Neural crest cell (in vitro differentiated cells): ENCODE measurements at regions not wholly inside any gene's neighbourhood (a gene's known extent, or its start where the extent isn't known, plus 50 kb on each side); places are given as distances from the start of the nearest gene placed in this dataset.
"Not testable (repeated sequence)": the region's sequence is repeated elsewhere in the genome, so short reads cannot be mapped to it uniquely, and the experiment has no call there.

Source experiments
- DNase-seq: peaks from one replicate; pipeline ENCODE4 v3.0.0; 2021; ENCODE audit warnings: low read depth, mixed read lengths, low spot score
- H3K27ac Mint-ChIP-seq: one replicate; pipeline ENCODE4 v1.8.0; 2021; ENCODE audit warnings: mild to moderate bottlenecking, mixed read lengths; ENCODE audit not compliant: unreplicated experiment
- H3K27me3 Mint-ChIP-seq: 2 replicates; pipeline ENCODE4 v1.8.0; 2021; ENCODE audit warnings: low read depth, mild to moderate bottlenecking, mixed read lengths
- H3K36me3 Mint-ChIP-seq: 2 replicates; pipeline ENCODE4 v1.8.0; 2021; ENCODE audit warnings: low read depth, mild to moderate bottlenecking, mixed read lengths
- H3K4me1 Mint-ChIP-seq: 2 replicates; pipeline ENCODE4 v1.8.0; 2021; ENCODE audit warnings: mixed read lengths
- H3K4me3 Mint-ChIP-seq: one replicate; pipeline ENCODE4 v1.8.0; 2021; ENCODE audit warnings: mild to moderate bottlenecking, mixed read lengths
- H3K9me3 Mint-ChIP-seq: 2 replicates; pipeline ENCODE4 v1.8.0; 2021; ENCODE audit warnings: mixed read lengths
- TF ChIP-seq, protein P1 (sequence below): fragments of 200-600 bp; sonication (generic); conservative IDR thresholded peaks from 2 replicates; pipeline ENCODE4 v1.5.0; 2021; ENCODE audit warnings: antibody characterized with exemption, mild to moderate bottlenecking

DNA sequence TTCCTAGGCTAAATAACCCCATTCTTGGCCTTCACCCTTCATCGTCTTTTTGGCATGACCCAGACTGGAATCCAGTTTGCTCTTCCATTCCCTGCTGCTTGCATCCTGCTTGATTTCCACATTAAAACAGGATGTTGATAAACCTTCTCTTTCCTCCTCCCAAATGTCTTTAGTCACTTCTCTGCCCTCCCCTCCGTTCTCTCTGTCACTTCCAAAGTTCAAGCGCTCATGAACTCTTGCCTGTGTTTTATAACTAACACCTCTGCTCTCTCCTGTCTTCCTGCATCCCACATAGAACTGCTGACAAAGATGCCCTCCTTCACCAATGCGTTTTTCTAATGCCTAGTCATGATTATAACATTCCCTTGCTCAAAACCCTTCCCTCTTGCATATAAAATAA, 65.6 kb upstream of the SLC44A3 start:
- Mint-ChIP-seq H3K36me3 (peaks cover 7% of the 10 kb centered on the region), H3K27me3 (no peaks in the 10 kb centered on the region), H3K27ac (no peak overlapping the region), H3K4me1 (peaks cover 22% of the 10 kb centered on the region), H3K4me3 (no peak overlapping the region), H3K9me3 (peaks cover 3% of the 10 kb centered on the region)
- no peak for DNase-seq
- TF ChIP-seq, protein P1, sequence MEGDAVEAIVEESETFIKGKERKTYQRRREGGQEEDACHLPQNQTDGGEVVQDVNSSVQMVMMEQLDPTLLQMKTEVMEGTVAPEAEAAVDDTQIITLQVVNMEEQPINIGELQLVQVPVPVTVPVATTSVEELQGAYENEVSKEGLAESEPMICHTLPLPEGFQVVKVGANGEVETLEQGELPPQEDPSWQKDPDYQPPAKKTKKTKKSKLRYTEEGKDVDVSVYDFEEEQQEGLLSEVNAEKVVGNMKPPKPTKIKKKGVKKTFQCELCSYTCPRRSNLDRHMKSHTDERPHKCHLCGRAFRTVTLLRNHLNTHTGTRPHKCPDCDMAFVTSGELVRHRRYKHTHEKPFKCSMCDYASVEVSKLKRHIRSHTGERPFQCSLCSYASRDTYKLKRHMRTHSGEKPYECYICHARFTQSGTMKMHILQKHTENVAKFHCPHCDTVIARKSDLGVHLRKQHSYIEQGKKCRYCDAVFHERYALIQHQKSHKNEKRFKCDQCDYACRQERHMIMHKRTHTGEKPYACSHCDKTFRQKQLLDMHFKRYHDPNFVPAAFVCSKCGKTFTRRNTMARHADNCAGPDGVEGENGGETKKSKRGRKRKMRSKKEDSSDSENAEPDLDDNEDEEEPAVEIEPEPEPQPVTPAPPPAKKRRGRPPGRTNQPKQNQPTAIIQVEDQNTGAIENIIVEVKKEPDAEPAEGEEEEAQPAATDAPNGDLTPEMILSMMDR, result no peak

DNA sequence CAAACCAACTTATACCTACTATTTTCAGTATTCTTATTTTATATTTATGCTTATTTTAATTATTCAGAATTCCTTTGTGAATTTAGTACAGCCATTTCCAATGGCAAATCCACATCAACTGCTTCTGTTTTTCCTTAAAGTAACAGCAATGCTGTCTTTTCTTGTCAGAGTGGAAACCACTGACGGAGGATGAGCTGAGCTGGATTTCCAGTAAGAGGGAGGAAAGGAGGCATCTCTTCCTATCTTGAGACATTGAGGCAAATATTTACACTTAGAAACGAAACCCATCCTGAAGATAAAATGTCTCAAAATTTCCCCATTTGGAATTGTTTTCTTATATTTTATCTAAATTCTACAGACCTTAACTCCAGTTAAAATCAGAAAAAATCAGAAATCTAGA, 66.1 kb upstream of the SLC44A3 start:
- H3K9me3 Mint-ChIP-seq, result peaks cover 3% of the 10 kb centered on the region
- H3K27me3 Mint-ChIP-seq, result no peaks in the 10 kb centered on the region
- H3K36me3 Mint-ChIP-seq, result peaks cover 8% of the 10 kb centered on the region
- H3K4me1 Mint-ChIP-seq, result peaks cover 22% of the 10 kb centered on the region
- H3K4me3 Mint-ChIP-seq, result no peak overlapping the region
- DNase-seq, result no peak
- TF ChIP-seq, protein P1, result no peak
- no peak overlapping the region for H3K27ac Mint-ChIP-seq

DNA sequence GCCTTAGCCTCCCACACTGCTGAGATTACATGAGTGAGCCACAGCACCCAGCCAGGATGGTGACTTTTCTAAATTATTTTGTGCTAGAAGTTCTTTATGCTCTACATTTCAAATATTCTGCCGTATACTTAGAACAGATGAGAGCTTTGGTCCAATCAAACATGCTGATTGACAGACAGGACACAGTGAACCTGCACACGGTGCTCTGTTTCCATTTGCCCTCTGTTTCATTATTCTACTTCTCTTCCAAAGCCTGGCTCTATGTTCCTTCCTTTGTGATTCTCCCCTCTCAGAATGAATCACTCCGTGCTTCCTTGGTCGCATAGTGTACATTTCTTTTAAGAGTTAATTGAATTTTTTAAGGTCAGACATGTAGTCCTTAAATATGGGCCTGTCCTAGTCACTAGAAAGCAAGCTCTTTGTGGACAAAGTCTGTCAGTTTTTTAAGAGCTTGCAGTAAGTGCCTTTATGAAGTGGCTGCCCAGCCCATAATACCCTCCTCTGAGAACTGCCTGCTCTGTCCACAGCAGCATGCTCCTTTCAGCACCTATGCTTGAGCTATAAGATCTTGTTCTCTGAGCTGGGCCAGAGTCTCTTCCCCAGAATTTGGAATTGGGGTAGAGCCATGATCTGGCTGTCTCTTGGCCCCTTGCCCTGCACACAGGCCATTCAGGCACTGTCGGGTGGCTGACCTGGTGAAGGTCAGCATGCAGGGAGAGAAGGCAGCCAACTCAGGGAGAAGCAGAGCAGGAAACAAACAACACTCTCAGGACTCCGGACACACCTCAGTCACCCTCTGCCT, 66.8 kb upstream of the SLC44A3 start:
- Mint-ChIP-seq H3K36me3 (peaks cover 9% of the 10 kb centered on the region), H3K4me1 (peaks cover 22% of the 10 kb centered on the region), H3K27ac (no peak overlapping the region), H3K27me3 (no peaks in the 10 kb centered on the region), H3K4me3 (no peak overlapping the region), H3K9me3 (peaks cover 7% of the 10 kb centered on the region)
- no peak for DNase-seq
- TF ChIP-seq, protein P1, result no peak

DNA sequence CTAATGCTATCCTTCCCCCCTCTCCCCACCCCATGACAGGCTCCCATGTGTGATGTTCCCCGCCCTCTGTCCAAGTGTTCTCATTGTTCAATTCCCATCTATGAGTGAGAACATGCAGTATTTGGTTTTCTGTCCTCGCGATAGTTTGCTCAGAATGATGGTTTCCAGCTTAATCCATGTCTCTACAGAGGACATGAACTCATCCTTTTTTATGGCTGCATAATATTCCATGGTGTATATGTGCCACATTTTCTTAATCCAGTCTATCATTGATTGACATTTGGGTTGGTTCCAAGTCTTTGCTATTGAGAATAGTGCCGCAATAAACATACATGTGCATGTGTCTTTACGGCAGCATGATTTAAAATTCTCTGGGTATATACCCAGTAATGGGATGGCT, 68.7 kb upstream of the SLC44A3 start:
- not testable (repeated sequence) for DNase-seq, H3K27me3 Mint-ChIP-seq, H3K27ac Mint-ChIP-seq, H3K4me3 Mint-ChIP-seq, H3K9me3 Mint-ChIP-seq, H3K36me3 Mint-ChIP-seq
- peaks cover 26% of the 10 kb centered on the region for H3K4me1 Mint-ChIP-seq

DNA sequence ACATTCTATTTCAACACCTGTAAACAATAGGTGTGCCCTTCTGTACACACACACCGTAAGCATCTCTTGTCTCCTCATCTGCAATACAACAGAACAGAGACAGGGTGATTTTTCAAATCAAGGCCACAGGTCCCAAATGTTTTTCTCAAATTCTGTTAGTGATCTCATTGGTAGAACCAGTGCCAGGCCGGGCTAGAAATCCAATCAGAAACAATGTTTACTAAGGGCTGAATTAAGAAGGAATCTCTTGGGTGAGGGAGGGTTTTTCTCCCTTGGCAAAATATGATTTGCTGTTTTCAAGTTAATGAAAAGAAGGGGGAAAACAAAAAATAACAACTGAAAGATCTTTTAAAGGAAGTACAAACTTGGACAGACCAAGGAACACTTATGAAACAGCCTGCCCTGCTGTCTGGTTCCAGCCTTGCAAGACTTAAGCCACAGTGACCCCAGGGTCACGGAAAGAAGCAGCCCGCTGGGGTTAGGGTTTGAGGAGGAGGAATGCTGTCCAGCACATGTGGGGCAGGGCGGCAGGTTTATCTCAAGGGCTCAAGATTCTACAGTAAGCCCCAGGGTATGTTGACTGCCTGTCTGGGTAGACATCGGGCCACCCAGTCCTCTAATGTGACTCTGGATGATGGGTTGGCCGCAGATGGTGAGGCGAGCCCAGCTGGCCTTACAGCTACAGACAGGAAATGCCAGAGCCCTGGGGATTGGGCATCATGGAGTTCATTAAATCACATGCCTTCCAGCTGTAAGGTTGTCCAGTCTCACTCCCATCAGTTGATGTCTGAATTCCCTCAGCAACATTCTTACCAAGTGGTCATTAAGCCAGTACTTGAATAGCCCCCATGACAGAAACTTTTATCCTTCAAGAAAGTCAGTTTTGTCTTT, 73.3 kb upstream of the SLC44A3 start:
- H3K36me3 Mint-ChIP-seq, result peaks cover 9% of the 10 kb centered on the region
- H3K4me1 Mint-ChIP-seq, result peaks cover 13% of the 10 kb centered on the region
- peaks cover 11% of the 10 kb centered on the region for H3K9me3 Mint-ChIP-seq
- H3K27ac Mint-ChIP-seq, result no peak overlapping the region
- no peak overlapping the region for H3K4me3 Mint-ChIP-seq
- DNase-seq, result no peak
- H3K27me3 Mint-ChIP-seq, result no peaks in the 10 kb centered on the region
- TF ChIP-seq, protein P1, result no peak

DNA sequence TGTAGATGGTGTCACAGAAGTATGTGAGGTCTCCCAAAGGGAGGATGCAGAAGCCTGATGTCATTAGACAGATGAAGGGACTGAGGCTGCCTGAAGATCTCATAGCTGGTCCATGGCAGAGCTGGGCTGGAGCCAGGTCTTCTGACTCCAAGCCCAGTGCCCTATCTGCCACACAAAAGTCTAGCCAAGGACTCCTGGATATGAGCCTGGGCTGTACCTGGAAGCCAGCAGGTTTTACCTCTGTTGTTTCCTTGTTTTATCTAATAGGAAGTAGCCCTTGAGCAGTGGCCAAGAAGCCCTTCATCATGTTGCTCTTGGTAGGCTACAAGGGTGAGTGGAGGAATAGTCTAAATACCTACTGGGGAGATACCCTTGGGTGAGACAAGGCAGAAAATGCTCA, 74.4 kb upstream of the SLC44A3 start:
- TF ChIP-seq, protein P1, result no peak
- Mint-ChIP-seq H3K4me3 (no peak overlapping the region), H3K4me1 (peaks cover 13% of the 10 kb centered on the region), H3K27me3 (no peaks in the 10 kb centered on the region), H3K27ac (no peak overlapping the region), H3K36me3 (peaks cover 5% of the 10 kb centered on the region), H3K9me3 (peaks cover 11% of the 10 kb centered on the region)
- no peak for DNase-seq
